ENCODE measurements at regions not wholly inside any gene's neighbourhood (a gene's known extent, or its start where the extent isn't known, plus 50 kb on each side); places are given as distances from the start of the nearest gene placed in this dataset.
"Not testable (repeated sequence)": the region's sequence is repeated elsewhere in the genome, so short reads cannot be mapped to it uniquely, and the experiment has no call there.

- H3K4me3 Mint-ChIP-seq (ENCODE audit: unreplicated experiment), result no peak overlapping the region
- H3K27ac Mint-ChIP-seq (ENCODE audit: unreplicated experiment), result no peak overlapping the region
- peaks cover 2% of the 10 kb centered on the region for H3K27me3 Mint-ChIP-seq (ENCODE audit: unreplicated experiment)
- no peaks in the 10 kb centered on the region for H3K9me3 Mint-ChIP-seq (ENCODE audit: unreplicated experiment)
- H3K4me1 Mint-ChIP-seq (ENCODE audit: unreplicated experiment), result no peaks in the 10 kb centered on the region
- no peak for TF ChIP-seq CTCF (IDR thresholded peaks at IDR 0.05; ENCODE audit: unreplicated experiment)
- H3K36me3 Mint-ChIP-seq (ENCODE audit: low read depth, unreplicated experiment), result no peaks in the 10 kb centered on the region
- DNase-seq (ENCODE audit: low spot score), result no peak
Observed at GRCh38 chr1:104322131-104322530, 572.4 kb downstream of the AMY1C start.

GRCh38 chr1:104329278-104329677, 579.6 kb downstream of the AMY1C start:
- Mint-ChIP-seq H3K4me3 (ENCODE audit: unreplicated experiment) (no peak overlapping the region), H3K27ac (ENCODE audit: unreplicated experiment) (no peak overlapping the region), H3K9me3 (ENCODE audit: unreplicated experiment) (no peaks in the 10 kb centered on the region), H3K27me3 (ENCODE audit: unreplicated experiment) (peaks cover 2% of the 10 kb centered on the region), H3K36me3 (ENCODE audit: low read depth, unreplicated experiment) (no peaks in the 10 kb centered on the region), H3K4me1 (ENCODE audit: unreplicated experiment) (no peaks in the 10 kb centered on the region)
- DNase-seq (ENCODE audit: low spot score), result no peak
- TF ChIP-seq CTCF (IDR thresholded peaks at IDR 0.05; ENCODE audit: unreplicated experiment), result no peak

- Mint-ChIP-seq H3K9me3 (ENCODE audit: unreplicated experiment) (no peaks in the 10 kb centered on the region), H3K27me3 (ENCODE audit: unreplicated experiment) (peaks cover 2% of the 10 kb centered on the region), H3K4me3 (ENCODE audit: unreplicated experiment) (no peak overlapping the region), H3K36me3 (ENCODE audit: low read depth, unreplicated experiment) (no peaks in the 10 kb centered on the region), H3K27ac (ENCODE audit: unreplicated experiment) (no peak overlapping the region), H3K4me1 (ENCODE audit: unreplicated experiment) (no peaks in the 10 kb centered on the region)
- no peak for TF ChIP-seq CTCF (IDR thresholded peaks at IDR 0.05; ENCODE audit: unreplicated experiment)
- DNase-seq (ENCODE audit: low spot score), result no peak
Observed at GRCh38 chr1:104331763-104332162, 582.1 kb downstream of the AMY1C start.

- H3K27me3 Mint-ChIP-seq (ENCODE audit: unreplicated experiment); H3K4me1 Mint-ChIP-seq (ENCODE audit: unreplicated experiment); DNase-seq (ENCODE audit: low spot score); H3K4me3 Mint-ChIP-seq (ENCODE audit: unreplicated experiment); H3K9me3 Mint-ChIP-seq (ENCODE audit: unreplicated experiment); H3K36me3 Mint-ChIP-seq (ENCODE audit: low read depth, unreplicated experiment); H3K27ac Mint-ChIP-seq (ENCODE audit: unreplicated experiment): not testable (repeated sequence)
Observed at GRCh38 chr1:104337927-104338326, 588.2 kb downstream of the AMY1C start.

- no peak overlapping the region for H3K27ac Mint-ChIP-seq (ENCODE audit: unreplicated experiment)
- DNase-seq (ENCODE audit: low spot score), result no peak
- H3K4me1 Mint-ChIP-seq (ENCODE audit: unreplicated experiment), result no peaks in the 10 kb centered on the region
- no peak overlapping the region for H3K4me3 Mint-ChIP-seq (ENCODE audit: unreplicated experiment)
- H3K9me3 Mint-ChIP-seq (ENCODE audit: unreplicated experiment), result no peaks in the 10 kb centered on the region
- no peaks in the 10 kb centered on the region for H3K27me3 Mint-ChIP-seq (ENCODE audit: unreplicated experiment)
- no peaks in the 10 kb centered on the region for H3K36me3 Mint-ChIP-seq (ENCODE audit: low read depth, unreplicated experiment)
- TF ChIP-seq CTCF (IDR thresholded peaks at IDR 0.05; ENCODE audit: unreplicated experiment), result no peak
Observed at GRCh38 chr1:104341944-104342343, 592.2 kb downstream of the AMY1C start.

GRCh38 chr1:104348277-104348676, 598.6 kb downstream of the AMY1C start:
- H3K4me1 Mint-ChIP-seq (ENCODE audit: unreplicated experiment), result no peaks in the 10 kb centered on the region
- no peak for TF ChIP-seq CTCF (IDR thresholded peaks at IDR 0.05; ENCODE audit: unreplicated experiment)
- H3K9me3 Mint-ChIP-seq (ENCODE audit: unreplicated experiment), result no peaks in the 10 kb centered on the region
- H3K4me3 Mint-ChIP-seq (ENCODE audit: unreplicated experiment), result no peak overlapping the region
- no peaks in the 10 kb centered on the region for H3K27me3 Mint-ChIP-seq (ENCODE audit: unreplicated experiment)
- DNase-seq (ENCODE audit: low spot score), result no peak
- no peak overlapping the region for H3K27ac Mint-ChIP-seq (ENCODE audit: unreplicated experiment)
- no peaks in the 10 kb centered on the region for H3K36me3 Mint-ChIP-seq (ENCODE audit: low read depth, unreplicated experiment)
